Thyroid gland (tissue), 4 donors: ENCODE measurements at regions not wholly inside any gene's neighbourhood (a gene's known extent, or its start where the extent isn't known, plus 50 kb on each side); places are given as distances from the start of the nearest gene placed in this dataset.

Experiments used
- DNase-seq, 2 donors: peaks; one replicate each; pipeline ENCODE4 v3.0.0-alpha.2; 2019
- H3K27ac ChIP-seq, 3 donors: fragments of 200-600 bp; sonication (generic); 1 replicate in 2 of 3; 2 replicates in 1 of 3; pipeline ENCODE4 v1.5.1; 2016 to 2019; ENCODE audit warnings: mild to moderate bottlenecking in 1 of 3, moderate library complexity in 1 of 3
- H3K27me3 ChIP-seq: fragments of 200-600 bp; sonication (generic); one replicate; pipeline ENCODE4 v1.5.1; 2019
- H3K36me3 ChIP-seq, 2 donors: fragments of 200-600 bp; sonication (generic); one replicate each; pipeline ENCODE4 v1.5.1; 2016 to 2019
- H3K4me1 ChIP-seq, 2 donors: fragments of 200-600 bp; sonication (generic); one replicate each; pipeline ENCODE4 v1.5.1; 2017 to 2019
- H3K4me3 ChIP-seq, 3 donors: fragments of 200-600 bp; sonication (generic); replicated peaks in 1 of 3; 1 replicate in 2 of 3; 2 replicates in 1 of 3; pipeline ENCODE4 v1.5.1; 2016; ENCODE audit warnings: mild to moderate bottlenecking in 1 of 3
- H3K9me3 ChIP-seq: fragments of 200-600 bp; sonication (generic); one replicate; pipeline ENCODE4 v1.5.1; 2017
- POLR2A ChIP-seq, 2 donors: fragments of 450-650 bp; IDR thresholded peaks; one replicate each; pipeline ENCODE4 v1.6.1; 2017; ENCODE audit warnings: antibody characterized with exemption in 2 of 2, mild to moderate bottlenecking in 2 of 2, moderate library complexity in 1 of 2
- WGBS, 2 donors: methylation state at CpG; one replicate each; pipeline ENCODE4 v1.1.5; 2017; 5-methylcytosine and 5-hydroxymethylcytosine counted together
- intact Hi-C: fragments of 100-400 bp; cut with DNase I; formaldehyde crosslinking; loops from one replicate; pipeline ENCODE4 v1.15.1; 2023
- TF ChIP-seq, protein P1 (sequence below), 6 experiments: fragments of 200-600 bp in 3 of 6; fragments of 450-650 bp in 3 of 6; sonication (generic) in 3 of 6; IDR thresholded peaks; one replicate each; pipeline ENCODE4 v1.5.1; 2016 to 2019; ENCODE audit warnings: antibody characterized with exemption in 6 of 6, mild to moderate bottlenecking in 2 of 6, inconsistent platforms in 1 of 6, moderate library complexity in 1 of 6

DNA sequence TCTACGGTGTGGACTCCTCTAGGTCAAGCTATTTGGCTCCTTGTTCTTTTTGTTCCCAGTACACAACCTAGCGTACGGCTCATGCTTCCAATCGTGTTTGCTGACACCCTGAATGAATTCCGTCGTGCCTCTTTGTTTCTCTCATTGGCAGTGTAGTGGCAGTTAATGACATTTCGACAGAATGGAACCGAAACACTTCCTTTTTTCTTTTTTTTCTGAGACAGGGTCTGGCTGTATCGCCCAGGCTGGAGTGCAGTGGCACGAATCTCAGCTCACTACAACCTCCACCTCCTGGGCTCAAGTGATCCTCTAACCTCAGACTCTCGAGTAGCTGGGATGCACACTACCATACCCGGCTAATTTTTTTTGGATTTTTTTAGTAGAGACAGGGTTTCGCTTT is 113.3 kb upstream of the ATP6AP2 start:
- H3K36me3 ChIP-seq, result no peaks in the 10 kb centered on the region
- no peaks in the 10 kb centered on the region for H3K9me3 ChIP-seq
- no peaks in the 10 kb centered on the region for H3K27me3 ChIP-seq
- H3K27ac ChIP-seq, result no peak overlapping the region
- intact Hi-C loops, result no loop called here
- DNase-seq, result no peak
- 94 to 97% methylated on average over 13 of the region's 13 CpGs for WGBS, 2 donors
- H3K4me3 ChIP-seq, result no peak overlapping the region
- no peak for TF ChIP-seq POLR2A (IDR thresholded peaks at IDR 0.05)
- TF ChIP-seq, protein P1, sequence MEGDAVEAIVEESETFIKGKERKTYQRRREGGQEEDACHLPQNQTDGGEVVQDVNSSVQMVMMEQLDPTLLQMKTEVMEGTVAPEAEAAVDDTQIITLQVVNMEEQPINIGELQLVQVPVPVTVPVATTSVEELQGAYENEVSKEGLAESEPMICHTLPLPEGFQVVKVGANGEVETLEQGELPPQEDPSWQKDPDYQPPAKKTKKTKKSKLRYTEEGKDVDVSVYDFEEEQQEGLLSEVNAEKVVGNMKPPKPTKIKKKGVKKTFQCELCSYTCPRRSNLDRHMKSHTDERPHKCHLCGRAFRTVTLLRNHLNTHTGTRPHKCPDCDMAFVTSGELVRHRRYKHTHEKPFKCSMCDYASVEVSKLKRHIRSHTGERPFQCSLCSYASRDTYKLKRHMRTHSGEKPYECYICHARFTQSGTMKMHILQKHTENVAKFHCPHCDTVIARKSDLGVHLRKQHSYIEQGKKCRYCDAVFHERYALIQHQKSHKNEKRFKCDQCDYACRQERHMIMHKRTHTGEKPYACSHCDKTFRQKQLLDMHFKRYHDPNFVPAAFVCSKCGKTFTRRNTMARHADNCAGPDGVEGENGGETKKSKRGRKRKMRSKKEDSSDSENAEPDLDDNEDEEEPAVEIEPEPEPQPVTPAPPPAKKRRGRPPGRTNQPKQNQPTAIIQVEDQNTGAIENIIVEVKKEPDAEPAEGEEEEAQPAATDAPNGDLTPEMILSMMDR (IDR thresholded peaks at IDR 0.05), result no peak
- no peaks in the 10 kb centered on the region for H3K4me1 ChIP-seq

- Histone ChIP-seq H3K9me3 (no peaks in the 10 kb centered on the region), H3K4me1 (no peaks in the 10 kb centered on the region), H3K4me3 (no peak overlapping the region), H3K27me3 (no peaks in the 10 kb centered on the region), H3K27ac (no peak overlapping the region), H3K36me3 (no peaks in the 10 kb centered on the region)
- TF ChIP-seq, protein P1 (IDR thresholded peaks at IDR 0.05), result no peak
- TF ChIP-seq POLR2A (IDR thresholded peaks at IDR 0.05), result no peak
- DNase-seq, result no peak
- intact Hi-C loops, result no loop called here
- WGBS, 2 donors, result 66 to 70% methylated on average over 4 of the region's 5 CpGs
These were observed 114.8 kb upstream of the ATP6AP2 start for GRCh38 chrX:40465735-40466551.

- Histone ChIP-seq H3K27me3 (no peaks in the 10 kb centered on the region), H3K4me3 (no peak overlapping the region), H3K9me3 (no peaks in the 10 kb centered on the region), H3K27ac (no peak overlapping the region), H3K36me3 (no peaks in the 10 kb centered on the region), H3K4me1 (no peaks in the 10 kb centered on the region)
- TF ChIP-seq, protein P1 (IDR thresholded peaks at IDR 0.05), result no peak
- DNase-seq, result peak; percentile 13 to 21
- intact Hi-C loops, result no loop called here
- WGBS, 2 donors, result 52 to 62% methylated on average over 4 of the region's 4 CpGs
These were observed 118.0 kb upstream of the ATP6AP2 start for GRCh38 chrX:40462795-40463194.

GRCh38 chrX:40460926-40461325 is 119.8 kb upstream of the ATP6AP2 start:
- no peak for DNase-seq
- Histone ChIP-seq H3K4me1 (no peaks in the 10 kb centered on the region), H3K36me3 (no peaks in the 10 kb centered on the region), H3K27me3 (no peaks in the 10 kb centered on the region), H3K4me3 (no peak overlapping the region), H3K9me3 (no peaks in the 10 kb centered on the region), H3K27ac (no peak overlapping the region)
- intact Hi-C loops, result no loop called here
- TF ChIP-seq, protein P1 (IDR thresholded peaks at IDR 0.05), result no peak
- TF ChIP-seq POLR2A (IDR thresholded peaks at IDR 0.05), result no peak
- 79 to 84% methylated on average over 3 to 5 of the region's 5 CpGs for WGBS, 2 donors

- no peak for DNase-seq
- Histone ChIP-seq H3K4me3 (no peak overlapping the region), H3K27me3 (no peaks in the 10 kb centered on the region), H3K36me3 (no peaks in the 10 kb centered on the region), H3K27ac (no peak overlapping the region), H3K4me1 (no peaks in the 10 kb centered on the region), H3K9me3 (no peaks in the 10 kb centered on the region)
- intact Hi-C loops, result no loop called here
- 86 to 100% methylated on average over 2 of the region's 5 CpGs for WGBS, 2 donors
- TF ChIP-seq POLR2A (IDR thresholded peaks at IDR 0.05), result no peak
- TF ChIP-seq, protein P1 (IDR thresholded peaks at IDR 0.05), result no peak
These were observed 121.1 kb upstream of the ATP6AP2 start for GRCh38 chrX:40459571-40460158.
